GM12864 (cell line): ENCODE measurements at regions not wholly inside any gene's neighbourhood (a gene's known extent, or its start where the extent isn't known, plus 50 kb on each side); places are given as distances from the start of the nearest gene placed in this dataset.

Source experiments
- DNase-seq: peaks from one replicate; pipeline ENCODE4 v3.0.0-alpha.2; 2011; ENCODE audit warnings: low read depth
- H3K4me3 ChIP-seq: 2 replicates; pipeline ENCODE4 v1.5.1; 2011; ENCODE audit warnings: mild to moderate bottlenecking, low read depth, low read length, control low read depth
- CTCF ChIP-seq: IDR thresholded peaks from 2 replicates; pipeline ENCODE4 v1.5.1; 2011; ENCODE audit warnings: low read depth, mild to moderate bottlenecking, moderate library complexity, low read length, control low read depth, inconsistent platforms; ENCODE audit errors: missing control alignments

GRCh38 chr3:64397573-64397972 is 172.3 kb upstream of the PRICKLE2 start:
- no peak overlapping the region for H3K4me3 ChIP-seq
- TF ChIP-seq CTCF: no peak
- no peak for DNase-seq

- no peak for DNase-seq
- H3K4me3 ChIP-seq: no peak overlapping the region
- TF ChIP-seq CTCF: no peak
Measured at GRCh38 chr3:64395490-64395889, 170.2 kb upstream of the PRICKLE2 start.

- H3K4me3 ChIP-seq: no peak overlapping the region
- TF ChIP-seq CTCF: no peak
- DNase-seq: no peak
Measured at GRCh38 chr3:64393193-64393592, 167.9 kb upstream of the PRICKLE2 start.

GRCh38 chr3:64392001-64392400 is 166.7 kb upstream of the PRICKLE2 start:
- TF ChIP-seq CTCF: no peak
- no peak for DNase-seq
- H3K4me3 ChIP-seq: no peak overlapping the region

DNA sequence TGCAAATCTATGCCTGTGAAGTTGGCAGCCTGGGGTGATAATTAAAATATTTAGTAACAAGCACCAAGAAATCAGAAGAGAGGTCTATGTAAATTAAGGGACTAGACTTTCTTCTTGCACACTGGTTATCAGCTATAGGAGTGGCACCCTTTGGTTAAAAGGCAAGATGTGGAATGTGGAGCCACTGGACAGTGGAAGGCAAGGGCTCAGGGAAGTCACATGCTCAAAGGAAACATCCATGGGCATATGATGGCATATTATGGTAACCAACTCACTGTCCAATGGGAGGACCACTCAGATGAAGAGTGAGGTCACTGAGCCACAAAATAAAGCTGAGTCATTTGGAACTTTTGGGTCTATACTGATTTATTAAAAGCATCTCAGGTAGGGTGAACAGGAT is 165.6 kb upstream of the PRICKLE2 start:
- TF ChIP-seq CTCF: no peak
- H3K4me3 ChIP-seq: no peak overlapping the region
- DNase-seq: no peak

GRCh38 chr3:64388886-64389285 is 163.6 kb upstream of the PRICKLE2 start:
- DNase-seq: no peak
- TF ChIP-seq CTCF: no peak
- H3K4me3 ChIP-seq: no peak overlapping the region

GRCh38 chr3:64387688-64388087 is 162.4 kb upstream of the PRICKLE2 start:
- H3K4me3 ChIP-seq: no peak overlapping the region
- no peak for TF ChIP-seq CTCF
- DNase-seq: no peak
